ENCODE measurements at regions not wholly inside any gene's neighbourhood (a gene's known extent, or its start where the extent isn't known, plus 50 kb on each side); places are given as distances from the start of the nearest gene placed in this dataset.

GRCh38 chr2:15796167-15796942, 144.0 kb upstream of the MYCN start:
- DNase-seq: no peak

DNA sequence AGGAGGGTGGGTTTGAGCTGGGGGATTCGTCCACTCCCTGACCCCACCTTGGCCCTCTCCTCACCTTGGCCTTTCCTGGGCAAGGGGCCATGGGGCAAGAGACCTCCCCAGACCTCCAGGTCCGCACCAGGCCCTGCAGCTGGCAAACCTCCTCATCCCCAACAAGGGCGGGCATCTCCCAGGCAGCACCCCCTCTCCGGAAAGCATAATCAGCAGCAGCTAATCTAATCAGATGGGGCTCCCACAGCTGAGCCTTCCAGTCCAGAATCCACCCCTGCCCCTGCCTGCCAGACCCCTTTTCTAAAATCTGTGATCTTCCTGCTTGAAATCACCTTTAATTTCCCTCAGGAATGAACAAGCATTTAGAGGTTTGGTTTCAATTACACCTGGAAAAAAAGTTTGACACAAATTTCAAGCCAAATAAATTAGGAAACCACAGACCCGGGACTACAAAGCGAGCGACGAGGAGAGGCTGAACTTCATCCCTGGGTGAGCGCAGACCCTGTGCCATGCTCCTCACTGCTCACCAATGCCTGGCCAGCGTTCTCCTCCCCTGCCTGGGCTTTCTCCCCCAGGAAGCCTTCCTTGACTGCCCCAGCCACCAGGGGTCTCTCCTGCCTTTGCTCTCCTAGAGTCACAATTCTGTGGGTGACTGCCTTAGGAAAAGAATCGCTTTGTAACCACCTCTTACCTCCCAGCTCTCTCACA, 143.0 kb upstream of the MYCN start:
- no peak for DNase-seq

- no peak for DNase-seq
Measured at GRCh38 chr2:15797939-15798281, 142.4 kb upstream of the MYCN start.

DNA sequence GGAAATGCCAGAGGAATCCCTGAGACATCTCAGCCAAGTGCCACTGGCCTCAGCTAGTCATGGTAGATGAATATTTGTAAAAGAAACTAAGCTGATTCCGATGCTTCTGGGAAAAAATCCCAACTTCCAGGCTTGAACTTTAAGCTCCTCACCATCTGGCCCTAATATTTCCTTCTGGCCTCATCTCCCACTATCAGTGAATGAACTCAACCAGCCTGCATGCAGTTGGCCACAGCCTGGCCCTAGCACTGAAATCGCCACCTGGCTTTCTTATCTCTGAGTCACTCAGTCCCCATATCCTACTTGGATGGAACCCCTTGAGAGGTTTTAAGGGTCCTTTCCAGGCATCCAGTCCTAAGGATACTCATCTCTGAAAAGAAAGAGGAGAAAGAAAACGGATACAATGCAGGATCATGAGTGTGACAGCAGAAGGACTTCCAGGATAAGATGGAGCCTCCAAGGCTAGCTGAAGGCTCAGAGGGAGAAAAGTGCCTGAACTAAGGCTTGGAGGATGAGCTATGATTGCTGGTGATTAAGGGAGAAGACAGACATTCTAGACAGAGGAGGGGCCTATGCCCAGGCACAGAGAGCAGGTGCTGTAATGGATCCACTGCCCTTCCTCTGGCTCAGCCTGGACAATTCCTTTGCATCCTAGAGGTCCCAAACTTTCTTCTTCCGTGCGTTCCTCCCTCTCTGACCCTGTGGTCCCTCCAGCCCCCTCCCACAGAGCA, 141.5 kb upstream of the MYCN start:
- DNase-seq: no peak

GRCh38 chr2:15799432-15799827, 140.9 kb upstream of the MYCN start:
- DNase-seq: no peak

GRCh38 chr2:15800495-15801329, 139.6 kb upstream of the MYCN start:
- no peak for DNase-seq

DNA sequence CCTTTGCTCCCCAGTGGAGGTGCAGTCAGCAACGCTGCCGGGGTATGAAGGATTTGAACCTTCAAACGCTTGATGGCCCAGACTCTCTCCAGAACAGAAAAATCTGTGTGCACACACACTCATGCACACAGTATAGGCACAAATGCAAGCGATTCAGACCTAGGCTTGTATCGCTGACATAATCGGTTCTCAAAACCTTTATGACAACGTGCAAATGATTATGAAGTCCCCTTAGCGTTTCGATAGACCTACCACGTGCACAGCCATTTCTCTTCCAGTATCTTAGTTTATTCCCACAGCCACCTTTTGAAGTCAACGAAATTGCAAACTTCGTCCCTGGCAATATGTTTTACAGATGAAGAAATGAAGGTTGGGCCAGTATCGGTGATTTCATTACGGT, 138.9 kb upstream of the MYCN start:
- no peak for DNase-seq

DNA sequence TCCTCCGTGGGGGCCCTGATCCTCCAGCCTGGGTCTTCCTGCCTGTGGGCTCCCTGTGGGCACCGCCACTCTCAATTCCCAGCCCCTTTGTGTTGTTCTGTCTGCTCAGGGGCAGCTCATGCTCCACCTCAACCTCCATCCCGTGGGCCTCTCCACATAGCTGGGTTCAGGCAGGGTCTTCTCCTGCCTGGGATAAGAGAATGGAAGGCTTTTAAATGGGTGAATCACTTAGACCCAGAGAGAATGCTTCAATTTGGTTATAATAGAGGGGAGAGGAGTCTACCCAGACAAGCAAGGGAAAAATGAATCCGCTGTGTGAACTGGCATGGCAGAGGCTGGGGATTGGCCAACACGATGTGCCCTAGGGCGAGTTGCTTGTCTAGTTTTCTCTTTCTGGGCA, 138.4 kb upstream of the MYCN start:
- no peak for DNase-seq

- no peak for DNase-seq
Measured at GRCh38 chr2:15802657-15803542, 137.4 kb upstream of the MYCN start.

DNA sequence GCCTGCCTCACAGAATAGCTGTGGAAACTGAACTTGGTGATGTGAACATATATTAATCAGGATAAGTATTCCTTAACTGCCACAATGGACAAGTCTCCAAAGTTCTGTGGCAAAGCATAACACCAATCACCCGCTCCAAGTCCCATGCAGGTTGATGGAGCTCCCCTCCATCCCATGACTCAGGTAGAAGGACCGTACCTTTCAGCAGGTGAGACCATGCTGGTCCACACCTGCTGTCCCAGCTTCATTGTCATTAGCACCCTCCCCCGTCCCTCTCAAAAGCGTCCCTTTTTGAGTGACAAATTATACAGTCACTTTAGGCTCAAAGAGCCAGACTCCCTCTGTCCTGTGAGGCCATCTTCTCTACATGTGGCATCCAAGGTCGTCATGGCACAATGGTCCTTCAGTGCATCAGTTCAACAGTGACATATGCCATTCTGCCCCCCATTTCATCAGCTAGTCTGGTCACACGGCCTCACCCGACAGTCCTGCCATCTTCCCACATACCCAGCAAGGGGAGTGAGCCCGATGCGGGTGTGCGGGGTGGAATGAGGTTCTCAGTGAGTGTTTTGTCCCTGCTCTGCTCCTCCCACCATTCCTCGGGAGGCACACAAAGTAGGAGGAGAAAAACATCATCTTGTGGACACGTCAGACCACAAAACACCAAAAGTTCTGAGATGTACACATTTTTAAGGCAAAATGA, 136.7 kb upstream of the MYCN start:
- no peak for DNase-seq

DNA sequence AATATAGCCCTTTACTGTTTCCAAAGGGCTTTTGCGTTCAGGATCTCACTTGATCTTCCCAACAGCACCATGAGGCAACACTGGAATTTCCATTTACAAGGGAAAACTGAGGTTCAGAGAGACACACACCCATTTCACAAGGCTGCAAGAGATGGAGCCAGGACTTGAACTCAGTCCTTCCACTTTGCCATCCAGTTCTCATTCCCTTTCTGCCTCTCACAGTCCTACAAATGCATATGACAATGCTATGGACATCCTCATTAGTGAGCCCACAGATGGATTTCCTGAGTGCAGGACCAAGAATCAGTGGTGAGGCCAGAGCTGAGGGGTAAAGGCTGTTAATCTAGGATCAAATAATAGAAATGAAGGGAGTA, 136.1 kb upstream of the MYCN start:
- DNase-seq: no peak

GRCh38 chr2:15804691-15805090, 135.7 kb upstream of the MYCN start:
- DNase-seq: no peak

DNA sequence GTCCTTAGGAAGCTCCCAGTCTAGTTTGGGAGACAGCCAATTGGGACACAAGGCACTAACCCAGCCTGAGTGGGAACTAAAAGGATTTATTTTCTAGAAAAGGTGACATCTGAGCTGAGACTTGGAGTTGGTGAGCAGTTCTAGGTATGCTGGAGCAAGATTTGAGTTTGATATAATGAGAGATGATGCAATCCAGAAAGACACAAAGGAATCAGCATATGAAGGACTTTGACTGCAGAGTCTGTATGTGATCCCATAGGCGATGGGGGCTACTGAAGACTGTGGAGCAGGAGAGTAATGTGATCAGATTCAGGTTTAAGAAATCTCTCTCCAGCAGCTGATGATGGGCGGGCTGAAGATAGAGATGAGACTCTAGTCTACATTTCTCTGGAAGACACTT, 135.1 kb upstream of the MYCN start:
- DNase-seq: no peak

- DNase-seq: no peak
Measured at GRCh38 chr2:15805772-15806171, 134.6 kb upstream of the MYCN start.

DNA sequence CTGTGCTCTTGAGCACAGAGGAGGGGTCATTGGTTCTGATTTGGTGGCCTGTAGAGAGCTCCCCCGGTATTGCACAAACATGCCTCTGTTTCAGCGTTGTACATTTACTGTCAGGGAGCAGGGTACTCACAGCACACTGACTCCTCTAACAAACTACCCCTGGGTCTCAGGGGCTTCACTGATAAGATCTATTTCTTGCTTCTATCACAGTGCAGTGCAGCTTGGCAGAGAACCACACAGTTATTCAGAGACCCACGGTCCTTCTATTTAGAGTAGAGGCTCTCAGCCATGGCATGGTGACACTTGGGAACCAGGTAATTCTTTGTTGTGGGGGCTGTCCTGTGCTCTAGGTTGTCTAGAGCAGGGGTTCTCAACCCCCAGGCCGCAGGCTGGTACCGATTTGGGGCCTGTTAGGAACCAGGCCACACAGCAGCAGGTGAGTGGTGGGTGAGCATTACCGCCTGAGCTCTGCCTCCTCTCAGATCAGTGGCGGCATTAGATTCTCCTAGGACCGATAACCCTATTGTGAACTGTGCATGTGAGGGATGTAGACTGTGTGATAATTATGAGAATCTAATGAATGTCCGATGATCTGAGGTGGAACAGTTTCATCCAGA, 133.4 kb upstream of the MYCN start:
- DNase-seq: no peak

DNA sequence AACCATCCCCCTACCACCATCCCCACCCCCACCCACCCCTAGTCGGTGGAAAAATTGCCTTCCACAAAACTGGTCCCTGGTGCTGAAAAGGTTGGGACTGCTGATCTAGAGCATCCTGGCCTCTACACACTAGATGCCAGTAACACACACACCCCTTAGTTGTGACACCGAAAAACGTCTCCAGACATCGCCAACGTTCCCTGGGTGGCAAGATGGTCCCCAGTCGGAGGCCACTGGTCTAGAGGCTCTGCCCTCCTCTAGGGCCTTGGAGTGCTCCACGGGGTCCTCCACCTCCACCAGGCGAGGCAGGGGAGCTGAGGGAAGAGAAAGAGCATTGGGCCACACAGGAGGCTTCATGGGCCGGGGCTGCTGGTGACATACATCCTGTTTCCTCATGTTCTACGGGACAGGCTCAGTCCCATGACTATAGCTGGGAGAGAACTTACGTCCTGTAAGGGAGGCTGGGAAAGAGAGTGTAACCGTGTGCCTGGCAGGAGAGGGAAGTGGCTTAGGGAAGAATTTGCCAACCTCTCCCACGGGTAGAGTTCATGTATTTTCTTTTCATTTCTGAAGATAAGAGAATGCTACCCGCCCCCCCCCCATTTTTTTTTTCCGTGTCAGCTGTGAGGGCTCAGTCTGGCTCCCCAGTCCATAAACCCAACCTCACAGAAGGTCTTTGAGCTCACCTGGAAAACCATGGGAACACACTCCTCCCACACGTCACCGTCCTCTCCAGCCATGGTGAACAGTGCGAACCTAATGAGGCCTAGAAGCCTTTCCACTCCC, 132.7 kb upstream of the MYCN start:
- no peak for DNase-seq

- DNase-seq: no peak
Measured at GRCh38 chr2:15808204-15808910, 132.0 kb upstream of the MYCN start.

GRCh38 chr2:15808944-15809343, 131.4 kb upstream of the MYCN start:
- no peak for DNase-seq

DNA sequence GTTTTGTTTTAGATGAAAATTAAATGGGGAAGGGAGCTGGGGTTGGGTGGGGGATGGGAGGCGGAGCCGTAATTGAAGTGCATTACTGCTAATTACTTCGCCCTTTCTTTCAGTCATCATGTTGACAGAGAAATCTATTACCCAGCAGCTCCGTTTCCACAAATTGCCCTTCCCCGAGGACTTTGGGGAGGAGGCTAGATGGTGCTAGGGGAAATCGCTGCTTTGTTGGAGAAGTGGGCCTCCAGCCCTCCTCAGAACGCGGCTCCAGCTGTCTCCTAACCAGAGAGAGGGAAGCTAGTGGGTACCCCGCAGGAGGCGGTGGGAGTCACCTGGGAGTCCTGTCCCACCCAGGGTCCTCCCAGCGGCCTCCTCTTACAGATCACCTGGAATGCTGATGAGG, 130.9 kb upstream of the MYCN start:
- DNase-seq: no peak
